NCI-H1694 (cell line): ENCODE measurements at regions not wholly inside any gene's neighbourhood (a gene's known extent, or its start where the extent isn't known, plus 50 kb on each side); places are given as distances from the start of the nearest gene placed in this dataset.

Source experiments
- DNase-seq: peaks from one replicate; lab custom pipeline; 2025; lab: John Stamatoyannopoulos, UW

DNA sequence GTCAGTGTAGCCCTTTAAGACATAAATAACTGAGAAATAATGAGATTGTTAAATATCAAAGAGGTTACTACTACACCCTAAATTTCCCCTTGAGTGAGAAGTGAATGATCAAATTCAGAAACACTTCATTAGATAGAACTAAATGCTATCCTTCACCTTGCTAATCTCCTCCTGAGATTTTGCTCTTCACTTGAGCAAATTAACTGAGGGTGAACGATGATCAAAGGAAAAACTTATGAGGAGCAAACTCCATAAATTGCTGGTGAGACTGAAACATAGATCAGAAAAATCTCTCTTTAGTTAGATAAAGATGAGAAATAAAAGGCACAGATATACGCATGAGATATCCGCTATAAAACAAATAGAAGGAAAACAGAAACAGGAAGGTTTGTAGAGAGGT, 63.1 kb upstream of the TANC1 start:
- no peak for DNase-seq

DNA sequence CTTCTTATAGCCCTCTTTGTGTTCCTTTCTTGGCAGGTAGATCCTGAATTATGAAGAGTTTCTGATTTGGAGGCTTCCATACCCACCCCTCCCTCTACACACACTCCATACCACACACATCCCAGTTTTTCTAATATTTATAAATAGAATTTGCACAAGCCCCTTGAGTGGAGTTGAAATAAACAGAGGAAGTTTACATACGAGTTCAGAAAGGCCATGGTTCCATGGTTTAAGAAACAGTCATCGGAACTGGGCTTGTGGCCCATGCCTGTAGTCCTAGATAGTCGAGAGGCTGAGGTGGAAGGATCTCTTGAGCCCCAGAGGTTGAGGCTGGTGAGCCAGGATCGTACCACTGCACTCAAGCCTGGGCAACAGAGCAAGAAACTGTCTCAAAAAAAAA, 62.7 kb upstream of the TANC1 start:
- no peak for DNase-seq

- no peak for DNase-seq
Measured at GRCh38 chr2:158907926-158908456, 60.4 kb upstream of the TANC1 start.

DNA sequence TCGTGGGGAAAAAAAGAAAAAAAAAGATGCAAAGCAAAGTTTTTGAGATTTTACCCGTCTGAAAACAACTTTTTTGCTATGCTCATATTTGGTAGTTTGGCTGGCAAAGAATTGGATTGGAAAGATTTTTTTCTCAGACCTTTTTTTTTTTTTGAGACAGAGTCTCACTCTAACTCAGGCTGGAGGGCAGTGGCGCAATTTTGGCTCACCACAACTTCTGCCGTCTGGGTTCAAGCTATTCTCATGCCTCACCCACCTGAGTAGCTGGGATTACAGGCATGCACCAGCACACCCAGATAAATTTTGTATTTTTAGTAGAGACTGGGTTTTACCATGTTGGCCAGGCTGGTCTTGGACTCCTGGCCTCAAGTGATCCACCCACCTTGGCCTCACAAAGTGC, 56.3 kb upstream of the TANC1 start:
- no peak for DNase-seq

GRCh38 chr2:158912765-158913164, 55.7 kb upstream of the TANC1 start:
- DNase-seq, result no peak

DNA sequence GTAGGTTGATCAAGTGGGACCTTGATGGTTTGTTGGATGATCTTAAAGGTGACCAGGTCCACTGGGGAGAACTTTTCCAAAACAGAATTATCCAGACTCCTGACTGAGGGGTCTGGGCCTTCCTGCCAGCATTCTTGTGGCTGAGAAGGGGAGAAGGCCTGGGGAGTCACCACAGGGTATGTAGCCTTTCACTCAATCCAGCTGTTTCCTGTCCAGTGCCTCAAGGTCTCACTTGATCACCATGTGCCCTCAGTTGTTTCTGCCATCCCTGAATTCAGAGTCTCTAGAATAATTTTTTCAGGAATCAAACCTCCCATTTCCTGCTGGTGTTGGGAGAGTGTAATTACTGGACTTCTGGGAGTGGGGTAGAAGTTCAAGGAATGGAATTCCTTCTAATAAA, 54.4 kb upstream of the TANC1 start:
- DNase-seq, result no peak

GRCh38 chr2:158914731-158915130, 53.7 kb upstream of the TANC1 start:
- DNase-seq, result no peak

DNA sequence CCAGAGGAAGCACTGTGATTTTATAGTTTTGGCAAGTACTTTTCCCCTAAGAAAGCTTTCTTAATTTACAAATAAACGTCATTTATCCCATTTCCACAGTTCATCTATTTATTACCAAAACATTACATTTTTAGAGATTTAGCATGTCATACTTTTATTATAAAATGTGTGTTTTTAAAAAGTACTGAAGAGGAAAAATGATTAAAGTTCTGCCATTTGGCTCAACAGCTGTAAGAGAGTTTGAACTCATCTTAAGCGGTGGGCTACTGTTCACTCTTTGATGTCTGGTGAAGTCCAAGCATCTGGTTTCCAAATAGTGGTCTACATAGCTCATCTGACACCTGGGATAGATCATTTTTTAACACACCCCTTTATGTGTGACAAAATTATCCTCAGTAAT, 51.3 kb upstream of the TANC1 start:
- DNase-seq, result no peak

GRCh38 chr2:158918452-158918851, 50.0 kb upstream of the TANC1 start:
- DNase-seq, result no peak
